Stomach (tissue), 4 donors: ENCODE measurements at regions not wholly inside any gene's neighbourhood (a gene's known extent, or its start where the extent isn't known, plus 50 kb on each side); places are given as distances from the start of the nearest gene placed in this dataset.

Experiments used
- EP300 ChIP-seq: sonication (generic); formaldehyde crosslinking; IDR thresholded peaks from one replicate; pipeline ENCODE4 v1.6.1; 2017; ENCODE audit warnings: antibody characterized with exemption
- POLR2A ChIP-seq, 4 donors: fragments of 450-650 bp; IDR thresholded peaks; one replicate each; pipeline ENCODE4 v1.6.1; 2016; ENCODE audit warnings: antibody characterized with exemption in 4 of 4, control low read depth in 2 of 4, mild to moderate bottlenecking in 1 of 4, moderate library complexity in 1 of 4
- POLR2AphosphoS5 ChIP-seq, 3 donors: sonication (generic); formaldehyde crosslinking; IDR thresholded peaks; one replicate each; pipeline ENCODE4 v1.6.1; 2016; ENCODE audit warnings: antibody characterized with exemption in 3 of 3
- TF ChIP-seq, protein P1 (sequence below), 7 experiments: fragments of 450-650 bp in 4 of 7; fragments of 200-600 bp in 3 of 7; sonication (generic) in 3 of 7; IDR thresholded peaks; one replicate each; pipeline ENCODE4 v1.5.1; 2016 to 2019; ENCODE audit warnings: antibody characterized with exemption in 7 of 7, control low read depth in 2 of 7, mild to moderate bottlenecking in 1 of 7

DNA sequence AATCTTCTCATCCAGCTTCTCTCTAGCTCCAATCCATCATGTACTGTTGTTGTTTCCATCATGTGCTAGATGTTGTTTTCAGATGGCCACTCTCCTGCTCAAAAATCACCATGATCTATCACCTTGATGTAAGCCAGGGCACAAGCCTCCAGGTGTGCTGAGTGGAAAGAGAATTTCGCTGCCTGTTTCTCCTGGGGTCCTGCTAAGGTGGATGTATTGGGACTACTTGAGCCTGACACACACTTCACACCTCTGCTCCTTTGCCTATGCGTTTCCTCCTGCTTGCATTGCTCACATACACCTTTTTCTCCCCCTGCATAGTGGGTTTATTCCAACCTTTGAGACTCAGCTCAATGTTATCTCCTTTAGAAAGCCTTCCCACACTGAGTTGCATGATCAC is 287.6 kb downstream of the CYRIA start:
- TF ChIP-seq POLR2A (IDR thresholded peaks at IDR 0.05) (no peak), EP300 (no peak), POLR2AphosphoS5 (IDR thresholded peaks at IDR 0.05) (no peak)
- TF ChIP-seq, protein P1, sequence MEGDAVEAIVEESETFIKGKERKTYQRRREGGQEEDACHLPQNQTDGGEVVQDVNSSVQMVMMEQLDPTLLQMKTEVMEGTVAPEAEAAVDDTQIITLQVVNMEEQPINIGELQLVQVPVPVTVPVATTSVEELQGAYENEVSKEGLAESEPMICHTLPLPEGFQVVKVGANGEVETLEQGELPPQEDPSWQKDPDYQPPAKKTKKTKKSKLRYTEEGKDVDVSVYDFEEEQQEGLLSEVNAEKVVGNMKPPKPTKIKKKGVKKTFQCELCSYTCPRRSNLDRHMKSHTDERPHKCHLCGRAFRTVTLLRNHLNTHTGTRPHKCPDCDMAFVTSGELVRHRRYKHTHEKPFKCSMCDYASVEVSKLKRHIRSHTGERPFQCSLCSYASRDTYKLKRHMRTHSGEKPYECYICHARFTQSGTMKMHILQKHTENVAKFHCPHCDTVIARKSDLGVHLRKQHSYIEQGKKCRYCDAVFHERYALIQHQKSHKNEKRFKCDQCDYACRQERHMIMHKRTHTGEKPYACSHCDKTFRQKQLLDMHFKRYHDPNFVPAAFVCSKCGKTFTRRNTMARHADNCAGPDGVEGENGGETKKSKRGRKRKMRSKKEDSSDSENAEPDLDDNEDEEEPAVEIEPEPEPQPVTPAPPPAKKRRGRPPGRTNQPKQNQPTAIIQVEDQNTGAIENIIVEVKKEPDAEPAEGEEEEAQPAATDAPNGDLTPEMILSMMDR (IDR thresholded peaks at IDR 0.05): no peak
